ENCODE measurements at regions not wholly inside any gene's neighbourhood (a gene's known extent, or its start where the extent isn't known, plus 50 kb on each side); places are given as distances from the start of the nearest gene placed in this dataset.

DNA sequence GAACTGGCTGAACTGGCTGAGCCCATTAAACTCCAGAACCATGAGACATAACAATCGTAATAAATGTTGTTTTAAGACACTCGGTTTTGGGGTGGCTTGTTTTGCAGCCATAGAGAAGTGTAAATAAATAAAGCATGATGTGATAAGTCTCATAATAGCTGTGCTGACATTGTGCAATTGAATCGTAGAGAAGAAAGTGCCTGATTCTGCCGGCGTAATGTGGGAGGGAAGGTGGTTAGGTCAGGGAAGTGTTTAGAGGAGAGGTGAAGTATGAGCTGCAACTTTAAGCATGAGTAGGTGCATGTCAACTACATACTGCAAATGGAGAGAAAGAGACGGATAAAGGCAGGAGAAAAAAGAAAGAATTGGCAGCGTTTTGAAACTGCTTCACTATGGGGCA, 217.1 kb downstream of the BLID start:
- DNase-seq, result no peak

- no peak for DNase-seq
These were observed 220.1 kb downstream of the BLID start for GRCh38 chr11:121895919-121896318.

- no peak for DNase-seq
These were observed 221.4 kb downstream of the BLID start for GRCh38 chr11:121894581-121894980.

DNA sequence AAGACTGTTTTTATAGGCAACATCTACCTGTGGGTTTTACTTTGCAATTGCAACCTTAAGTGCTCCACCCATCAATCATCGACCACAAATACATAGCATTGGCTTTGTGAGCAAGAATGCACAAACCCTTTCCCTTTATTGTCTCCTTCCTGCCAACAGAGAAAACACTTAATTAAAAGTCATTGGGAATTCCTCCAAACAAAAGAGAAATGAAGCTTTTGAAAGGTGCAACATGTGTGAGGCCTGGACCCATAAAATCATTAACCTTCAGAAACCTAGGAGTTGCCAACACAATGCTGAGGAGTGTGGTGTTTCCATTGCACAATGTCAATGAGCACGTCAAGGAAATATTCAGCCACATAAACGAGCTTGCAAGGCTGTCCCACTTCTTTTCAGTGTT, 223.2 kb downstream of the BLID start:
- DNase-seq, result no peak

DNA sequence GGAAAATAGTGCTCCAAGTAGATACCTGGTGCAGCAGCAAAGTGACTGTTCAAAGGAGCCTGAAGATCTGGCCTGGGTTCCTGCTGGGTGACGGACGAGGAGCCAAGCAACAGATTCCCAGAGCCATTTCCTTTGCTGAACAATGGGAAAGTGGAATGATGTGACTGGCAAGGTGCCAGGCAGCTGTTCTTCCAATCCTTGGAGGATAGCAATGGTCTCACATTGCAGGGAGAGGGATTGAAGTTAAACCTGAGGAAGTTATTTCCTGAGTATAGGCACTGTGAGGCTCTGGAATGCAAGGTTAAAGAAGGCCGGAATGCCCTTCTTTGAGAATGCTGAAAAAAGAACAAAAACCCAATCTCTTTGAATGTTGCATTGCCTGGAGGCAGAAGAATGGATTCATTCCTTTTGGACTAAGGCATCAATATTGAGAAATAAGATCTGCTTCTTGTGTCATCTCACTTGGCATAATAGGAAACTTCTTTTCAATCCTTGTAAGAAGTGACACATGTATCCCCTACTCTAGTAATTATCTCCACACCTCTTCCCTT, 223.8 kb downstream of the BLID start:
- no peak for DNase-seq

GRCh38 chr11:121890946-121891515, 225.0 kb downstream of the BLID start:
- no peak for DNase-seq

DNA sequence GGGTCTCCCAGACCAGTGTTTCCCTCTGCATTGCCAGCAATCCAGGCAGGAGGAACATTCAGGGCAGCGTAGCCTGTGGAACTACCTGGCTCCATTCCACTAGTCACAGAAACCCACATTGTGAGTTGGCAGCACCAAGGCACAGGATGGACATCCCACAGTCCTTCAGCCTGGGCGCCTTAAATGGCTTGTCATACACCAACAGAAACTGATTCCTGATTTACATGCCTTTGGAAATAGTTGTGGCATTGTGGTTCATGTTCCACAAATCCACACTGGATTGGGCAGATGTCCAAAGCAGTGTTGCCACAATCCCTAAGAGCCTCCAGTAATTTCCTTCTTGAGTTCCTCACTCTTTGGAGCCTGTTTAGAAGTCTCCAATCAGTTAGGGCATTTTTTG, 225.6 kb downstream of the BLID start:
- DNase-seq, result no peak

GRCh38 chr11:121889931-121890330, 226.1 kb downstream of the BLID start:
- DNase-seq, result no peak

DNA sequence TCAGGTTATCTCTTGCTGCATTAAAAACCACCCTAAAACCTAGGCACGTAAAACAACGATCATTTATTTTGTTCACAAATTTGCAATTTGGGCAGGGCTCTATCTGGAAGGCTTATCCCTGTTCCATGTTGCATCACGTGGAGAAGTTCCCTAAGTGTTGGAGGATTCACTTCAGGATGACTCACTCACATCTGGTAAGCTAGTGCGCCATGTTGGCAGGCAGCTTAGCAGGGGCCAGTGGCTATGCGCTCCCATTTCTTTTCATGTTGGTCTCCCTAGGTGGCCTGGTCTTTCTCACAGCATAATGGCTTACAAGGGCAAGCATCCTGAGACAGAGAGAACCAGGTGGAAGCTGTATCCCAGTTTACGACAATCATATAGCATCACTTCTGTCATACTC, 226.8 kb downstream of the BLID start:
- DNase-seq, result no peak

GRCh38 chr11:121887976-121888557, 227.9 kb downstream of the BLID start:
- DNase-seq, result no peak

DNA sequence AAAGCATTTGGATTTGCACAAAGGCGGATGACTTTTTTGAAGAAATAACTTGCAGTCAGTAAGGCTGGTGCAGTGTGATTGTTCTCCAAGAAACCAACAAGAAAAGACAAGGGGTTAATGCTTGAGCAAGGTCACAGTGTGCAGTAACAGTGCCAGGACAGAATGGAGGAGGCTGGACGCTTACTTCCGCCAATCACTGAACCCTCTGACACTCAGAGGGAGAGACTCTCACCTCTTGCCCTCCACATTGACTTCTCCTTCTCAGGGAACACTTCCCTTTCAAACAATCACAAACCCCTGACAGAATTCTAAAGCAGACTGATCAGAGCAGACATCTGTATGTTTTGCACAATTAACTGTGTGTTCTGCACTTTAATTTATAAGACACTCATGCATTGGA, 228.4 kb downstream of the BLID start:
- no peak for DNase-seq

DNA sequence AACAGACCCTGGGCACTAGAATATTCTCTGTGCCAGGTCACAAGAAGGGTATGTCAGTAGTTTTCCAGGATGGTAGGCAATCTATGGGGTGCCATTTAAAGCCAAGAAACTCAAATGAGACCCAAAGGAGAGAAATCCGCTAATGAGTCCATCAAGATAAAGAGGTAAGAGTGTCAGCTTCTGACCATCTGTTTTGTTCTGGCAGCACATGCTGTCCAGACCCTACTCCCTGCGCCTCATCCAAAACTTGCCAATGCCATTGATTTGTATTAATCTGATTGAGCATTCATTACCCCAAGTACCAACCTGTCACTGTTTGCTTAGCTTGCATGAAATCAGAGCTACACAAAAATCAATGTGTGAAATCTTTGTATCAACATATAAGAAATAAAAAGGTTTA, 229.0 kb downstream of the BLID start:
- no peak for DNase-seq

GRCh38 chr11:121886005-121886734, 229.8 kb downstream of the BLID start:
- no peak for DNase-seq

DNA sequence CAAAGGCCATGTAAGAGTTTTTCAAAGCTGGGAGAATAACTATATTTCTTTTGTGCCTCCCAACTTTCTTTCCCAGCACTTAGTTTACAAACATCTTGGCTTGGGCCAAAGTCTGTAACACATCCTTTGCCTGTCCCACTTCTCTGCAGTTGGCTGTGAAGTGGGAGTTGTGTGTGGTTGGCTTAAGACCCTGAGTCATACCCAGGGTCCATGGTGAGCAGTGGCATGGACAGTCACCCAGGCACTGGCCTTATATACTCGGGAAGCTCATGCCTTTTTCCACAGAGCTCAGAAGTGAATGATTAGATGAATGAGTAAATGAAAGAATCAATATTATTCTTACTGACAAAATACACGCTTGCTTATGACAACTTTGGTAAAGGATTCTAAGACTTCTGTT, 231.4 kb downstream of the BLID start:
- no peak for DNase-seq

DNA sequence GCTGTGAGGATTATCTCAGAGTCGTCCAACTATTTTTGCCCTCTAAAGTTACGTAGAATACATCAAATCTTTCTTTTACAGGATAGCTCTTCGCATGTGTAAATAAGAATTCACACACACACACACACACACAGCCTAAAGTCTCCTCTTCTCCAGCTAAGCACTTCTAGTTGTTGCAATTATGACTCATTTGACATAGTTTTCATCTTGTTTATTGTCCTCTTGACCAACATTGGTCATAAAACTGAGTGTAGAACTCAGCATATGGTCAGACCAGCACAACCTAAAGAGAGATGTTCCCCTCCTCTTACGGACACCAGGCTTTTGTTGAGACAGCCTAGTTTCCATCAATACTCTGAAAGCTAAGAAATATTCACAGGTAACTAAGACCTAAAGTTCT, 234.2 kb downstream of the BLID start:
- DNase-seq, result no peak

- no peak for DNase-seq
These were observed 238.9 kb downstream of the BLID start for GRCh38 chr11:121877152-121877551.

GRCh38 chr11:121873766-121874165, 242.2 kb downstream of the BLID start:
- DNase-seq, result no peak

GRCh38 chr11:121872356-121872755, 243.7 kb downstream of the BLID start:
- no peak for DNase-seq

- no peak for DNase-seq
These were observed 245.6 kb downstream of the BLID start for GRCh38 chr11:121870206-121871045.

GRCh38 chr11:121869478-121869877, 246.5 kb downstream of the BLID start:
- no peak for DNase-seq

GRCh38 chr11:121866754-121867153, 249.3 kb downstream of the BLID start:
- DNase-seq, result no peak

GRCh38 chr11:121864660-121865059, 251.4 kb downstream of the BLID start:
- DNase-seq, result no peak

DNA sequence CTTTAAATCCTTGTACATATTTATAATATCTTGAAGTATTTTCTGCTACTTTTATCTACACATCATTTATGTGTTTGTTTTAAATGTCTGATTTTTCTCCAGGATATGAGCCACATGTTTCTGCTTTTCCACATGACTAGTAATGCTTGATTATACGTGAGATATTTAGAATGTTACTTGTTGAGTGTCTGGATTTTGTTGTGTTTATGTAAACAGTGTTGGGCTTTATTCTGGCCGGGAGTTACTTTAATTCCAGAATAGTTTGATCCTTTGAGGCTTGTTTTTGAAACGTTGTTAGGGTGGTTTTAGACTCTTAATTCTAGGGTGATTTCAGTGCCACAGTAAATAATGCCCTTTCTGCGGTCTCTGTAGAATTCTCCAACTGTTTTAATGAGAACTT, 252.9 kb downstream of the BLID start:
- DNase-seq, result no peak

Measured in NK-92 treated with Interleukin-12 subunit alpha and Interleukin-12 subunit beta, amount 100 ng/mL, for 24 hours (cell line).